ENCODE measurements at regions not wholly inside any gene's neighbourhood (a gene's known extent, or its start where the extent isn't known, plus 50 kb on each side); places are given as distances from the start of the nearest gene placed in this dataset.
"Not testable (repeated sequence)": the region's sequence is repeated elsewhere in the genome, so short reads cannot be mapped to it uniquely, and the experiment has no call there.

DNA sequence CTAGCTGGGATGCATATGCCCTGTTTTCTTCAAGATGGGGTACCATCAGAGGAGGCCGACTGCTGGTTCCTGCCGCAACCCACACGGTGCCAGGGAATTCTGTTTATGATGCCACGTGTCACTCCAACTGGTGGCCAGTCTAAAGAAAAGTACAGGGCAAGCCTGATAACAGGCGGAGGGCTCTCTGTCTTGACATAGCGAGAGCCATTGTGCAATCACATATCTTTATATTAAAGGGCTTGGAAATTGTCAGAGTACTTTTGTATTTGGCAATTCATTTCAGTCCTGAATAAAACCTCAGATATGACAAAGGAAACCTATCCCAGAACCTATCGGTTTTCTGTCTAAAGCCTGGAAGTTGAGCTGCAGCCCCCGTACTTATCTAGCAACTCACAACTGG, 768.4 kb downstream of the TDRD15 start:
- Mint-ChIP-seq H3K27me3 (ENCODE audit: low read depth in 2 of 2) (no peaks in the 10 kb centered on the region), H3K27ac (no peak overlapping the region), H3K36me3 (peaks cover 12% of the 10 kb centered on the region), H3K4me1 (no peaks in the 10 kb centered on the region), H3K4me3 (no peak overlapping the region), H3K9me3 (peaks cover 11 to 25% of the 10 kb centered on the region in 2 donors)
- Histone ChIP-seq H3K27ac (ENCODE audit: low read length) (no peak overlapping the region), H3K4me1 (ENCODE audit: control insufficient read depth, insufficient read depth, low read length) (no peaks in the 10 kb centered on the region), H3K27me3 (ENCODE audit: control insufficient read depth, insufficient read depth, low read length) (no peaks in the 10 kb centered on the region), H3K9me3 (ENCODE audit: control insufficient read depth, insufficient read depth, low read length) (peaks cover 2% of the 10 kb centered on the region), H3K4me3 (ENCODE audit: low read length) (no peak overlapping the region), H3K36me3 (ENCODE audit: control insufficient read depth, insufficient read depth, low read length) (no peaks in the 10 kb centered on the region)
- TF ChIP-seq, protein P1, sequence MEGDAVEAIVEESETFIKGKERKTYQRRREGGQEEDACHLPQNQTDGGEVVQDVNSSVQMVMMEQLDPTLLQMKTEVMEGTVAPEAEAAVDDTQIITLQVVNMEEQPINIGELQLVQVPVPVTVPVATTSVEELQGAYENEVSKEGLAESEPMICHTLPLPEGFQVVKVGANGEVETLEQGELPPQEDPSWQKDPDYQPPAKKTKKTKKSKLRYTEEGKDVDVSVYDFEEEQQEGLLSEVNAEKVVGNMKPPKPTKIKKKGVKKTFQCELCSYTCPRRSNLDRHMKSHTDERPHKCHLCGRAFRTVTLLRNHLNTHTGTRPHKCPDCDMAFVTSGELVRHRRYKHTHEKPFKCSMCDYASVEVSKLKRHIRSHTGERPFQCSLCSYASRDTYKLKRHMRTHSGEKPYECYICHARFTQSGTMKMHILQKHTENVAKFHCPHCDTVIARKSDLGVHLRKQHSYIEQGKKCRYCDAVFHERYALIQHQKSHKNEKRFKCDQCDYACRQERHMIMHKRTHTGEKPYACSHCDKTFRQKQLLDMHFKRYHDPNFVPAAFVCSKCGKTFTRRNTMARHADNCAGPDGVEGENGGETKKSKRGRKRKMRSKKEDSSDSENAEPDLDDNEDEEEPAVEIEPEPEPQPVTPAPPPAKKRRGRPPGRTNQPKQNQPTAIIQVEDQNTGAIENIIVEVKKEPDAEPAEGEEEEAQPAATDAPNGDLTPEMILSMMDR (IDR thresholded peaks at IDR 0.05) = no peak
- ATAC-seq (no peak), DNase-seq (no peak)
- 91% methylated on average over 7 of the region's 8 CpGs for WGBS (ENCODE audit: insufficient coverage)
- intact Hi-C loops (cut with micrococcal nuclease) = no loop called here

DNA sequence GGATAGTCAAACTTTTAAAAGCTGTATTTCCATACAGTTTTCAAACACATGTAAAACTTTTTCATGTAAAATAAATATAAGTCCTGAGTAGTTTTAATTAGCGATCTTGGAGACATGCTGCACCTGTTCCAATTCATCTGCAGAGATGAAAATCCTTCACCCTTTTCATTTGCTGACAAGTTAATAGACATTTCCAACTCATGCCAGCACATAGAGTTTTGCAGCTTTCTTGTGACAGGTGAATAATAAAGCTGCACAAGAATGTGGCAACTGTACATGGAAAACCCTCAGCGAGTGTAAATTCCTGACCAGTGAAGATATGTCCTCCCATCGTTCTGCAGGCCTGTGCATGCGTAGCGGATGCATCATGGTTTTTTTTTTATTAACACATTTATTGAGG, 771.4 kb downstream of the TDRD15 start:
- DNase-seq (no peak), ATAC-seq (no peak)
- Mint-ChIP-seq H3K4me3 (no peak overlapping the region), H3K4me1 (no peaks in the 10 kb centered on the region), H3K36me3 (peaks cover 15% of the 10 kb centered on the region), H3K9me3 (peaks cover 16 to 26% of the 10 kb centered on the region in 2 donors), H3K27me3 (ENCODE audit: low read depth in 2 of 2) (no peaks in the 10 kb centered on the region), H3K27ac (no peak overlapping the region)
- Histone ChIP-seq H3K9me3 (ENCODE audit: control insufficient read depth, insufficient read depth, low read length) (no peaks in the 10 kb centered on the region), H3K27ac (ENCODE audit: low read length) (no peak overlapping the region), H3K36me3 (ENCODE audit: control insufficient read depth, insufficient read depth, low read length) (no peaks in the 10 kb centered on the region), H3K4me1 (ENCODE audit: control insufficient read depth, insufficient read depth, low read length) (no peaks in the 10 kb centered on the region), H3K4me3 (ENCODE audit: low read length) (no peak overlapping the region), H3K27me3 (ENCODE audit: control insufficient read depth, insufficient read depth, low read length) (no peaks in the 10 kb centered on the region)
- WGBS (ENCODE audit: insufficient coverage) = 84% methylated on average over 5 of the region's 5 CpGs
- TF ChIP-seq, protein P1 (IDR thresholded peaks at IDR 0.05) = no peak
- intact Hi-C loops (cut with micrococcal nuclease) = no loop called here

GRCh38 chr2:21908712-21909380, 785.1 kb downstream of the TDRD15 start:
- peaks cover 11% of the 10 kb centered on the region for H3K36me3 Mint-ChIP-seq
- H3K27me3 ChIP-seq (ENCODE audit: control insufficient read depth, insufficient read depth, low read length); H3K27me3 Mint-ChIP-seq (ENCODE audit: low read depth in 2 of 2); H3K27ac Mint-ChIP-seq; H3K36me3 ChIP-seq (ENCODE audit: control insufficient read depth, insufficient read depth, low read length); H3K4me3 Mint-ChIP-seq; H3K9me3 ChIP-seq (ENCODE audit: control insufficient read depth, insufficient read depth, low read length); intact Hi-C loops (cut with micrococcal nuclease); ATAC-seq; H3K4me3 ChIP-seq (ENCODE audit: low read length); H3K27ac ChIP-seq (ENCODE audit: low read length); H3K4me1 Mint-ChIP-seq; H3K4me1 ChIP-seq (ENCODE audit: control insufficient read depth, insufficient read depth, low read length); DNase-seq: not testable (repeated sequence)
- WGBS (ENCODE audit: insufficient coverage) = 96% methylated on average over 19 of the region's 26 CpGs
- peaks cover 9 to 15% of the 10 kb centered on the region in 2 donors for H3K9me3 Mint-ChIP-seq

DNA sequence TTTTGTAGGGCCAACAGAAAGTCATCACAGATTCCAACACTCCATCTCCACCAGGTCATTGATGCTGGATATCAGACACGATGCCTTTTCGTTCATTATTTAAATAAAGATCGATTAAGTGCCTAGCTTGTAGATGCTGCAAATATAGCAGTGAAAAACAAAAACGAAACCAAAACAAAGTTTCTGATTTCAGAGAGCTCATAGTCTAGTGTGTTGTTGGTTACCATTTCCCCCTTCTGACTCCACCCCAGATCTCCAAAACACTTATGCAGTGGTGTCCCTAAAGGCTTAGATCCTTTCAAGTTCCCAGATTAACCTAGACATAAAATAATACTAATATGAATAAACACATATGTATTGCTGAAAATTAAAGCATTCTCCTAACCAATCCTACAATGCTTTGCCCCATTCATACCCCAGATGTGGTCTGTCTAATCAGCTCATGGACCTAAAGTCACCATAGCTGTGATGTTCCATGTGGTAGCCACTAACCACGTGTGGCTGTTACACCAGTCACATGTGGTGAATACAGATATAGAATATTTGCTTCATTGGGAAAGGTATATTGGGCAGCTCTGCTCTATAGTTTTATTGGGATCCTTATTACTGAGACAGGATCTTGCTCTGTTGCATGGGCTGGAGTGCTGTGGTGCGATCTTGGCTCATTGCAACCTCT, 787.2 kb downstream of the TDRD15 start:
- DNase-seq = no peak
- H3K9me3 ChIP-seq (ENCODE audit: control insufficient read depth, insufficient read depth, low read length) = peaks cover 3% of the 10 kb centered on the region
- no peaks in the 10 kb centered on the region for H3K4me1 ChIP-seq (ENCODE audit: control insufficient read depth, insufficient read depth, low read length)
- no peak overlapping the region for H3K27ac Mint-ChIP-seq
- peaks cover 9 to 18% of the 10 kb centered on the region in 2 donors for H3K9me3 Mint-ChIP-seq
- H3K27me3 ChIP-seq (ENCODE audit: control insufficient read depth, insufficient read depth, low read length) = no peaks in the 10 kb centered on the region
- 86% methylated on average over 6 of the region's 6 CpGs for WGBS (ENCODE audit: insufficient coverage)
- no peaks in the 10 kb centered on the region for H3K4me1 Mint-ChIP-seq
- H3K4me3 ChIP-seq (ENCODE audit: low read length) = no peak overlapping the region
- ATAC-seq = no peak
- TF ChIP-seq, protein P1 (IDR thresholded peaks at IDR 0.05) = no peak
- no peaks in the 10 kb centered on the region for H3K27me3 Mint-ChIP-seq (ENCODE audit: low read depth in 2 of 2)
- H3K4me3 Mint-ChIP-seq = no peak overlapping the region
- no peak overlapping the region for H3K27ac ChIP-seq (ENCODE audit: low read length)
- H3K36me3 ChIP-seq (ENCODE audit: control insufficient read depth, insufficient read depth, low read length) = no peaks in the 10 kb centered on the region
- intact Hi-C loops (cut with micrococcal nuclease) = no loop called here
- peaks cover 11% of the 10 kb centered on the region for H3K36me3 Mint-ChIP-seq
